Spleen (tissue), 7 donors: ENCODE measurements at regions not wholly inside any gene's neighbourhood (a gene's known extent, or its start where the extent isn't known, plus 50 kb on each side); places are given as distances from the start of the nearest gene placed in this dataset.

Experiments used
- CTCF ChIP-seq, 11 experiments: fragments of 200-600 bp in 7 of 11; fragments of 450-650 bp in 4 of 11; sonication (generic) in 4 of 11; IDR thresholded peaks in 8 of 11; conservative IDR thresholded peaks in 3 of 11; 1 replicate in 7 of 11; 2 replicates in 4 of 11; pipeline versions ENCODE4 v1.4.0 to v1.8.0; 2016 to 2021; ENCODE audit warnings: antibody characterized with exemption in 11 of 11, inconsistent platforms in 4 of 11, mild to moderate bottlenecking in 1 of 11
- POLR2AphosphoS5 ChIP-seq, 3 donors: sonication (generic); formaldehyde crosslinking; IDR thresholded peaks; one replicate each; pipeline ENCODE4 v1.5.1; 2017; ENCODE audit warnings: antibody characterized with exemption in 3 of 3
- donor health status: DM: no; HTN: no; CAD: no; lungs with moderate emphysema.
- donor health status: DM: no; HTN: no; CAD: no.
- donor health status: DM: no; HTN: no; CAD: no.

GRCh38 chr9:108194154-108194553 lies 661.6 kb downstream of the ACTL7B start:
- TF ChIP-seq CTCF (IDR thresholded peaks at IDR 0.05 in 8 of 11, conservative IDR thresholded peaks at IDR 0.05 in 3 of 11) (no peak), POLR2AphosphoS5 (IDR thresholded peaks at IDR 0.05) (no peak)
